Right hindlimb (tissue), 1 donor: ENCODE measurements at regions not wholly inside any gene's neighbourhood (a gene's known extent, or its start where the extent isn't known, plus 50 kb on each side); places are given as distances from the start of the nearest gene placed in this dataset.

Experiments
- DNase-seq: peaks from one replicate; pipeline ENCODE4 v3.0.0-alpha.2; 2018

- no peak for DNase-seq
Observed at GRCh38 chr10:130858626-130859025, 452.9 kb downstream of the TCERG1L start.

- no peak for DNase-seq
Observed at GRCh38 chr10:130859427-130859826, 452.1 kb downstream of the TCERG1L start.

- DNase-seq: no peak
Observed at GRCh38 chr10:130862122-130862521, 449.4 kb downstream of the TCERG1L start.

GRCh38 chr10:130862626-130863025, 448.9 kb downstream of the TCERG1L start:
- DNase-seq: no peak

GRCh38 chr10:130863044-130863443, 448.5 kb downstream of the TCERG1L start:
- no peak for DNase-seq

- DNase-seq: no peak
Observed at GRCh38 chr10:130864961-130865818, 446.3 kb downstream of the TCERG1L start.

- DNase-seq: no peak
Observed at GRCh38 chr10:130866857-130867256, 444.7 kb downstream of the TCERG1L start.

- no peak for DNase-seq
Observed at GRCh38 chr10:130867446-130868194, 443.9 kb downstream of the TCERG1L start.

GRCh38 chr10:130869179-130869841, 442.2 kb downstream of the TCERG1L start:
- no peak for DNase-seq

- no peak for DNase-seq
Observed at GRCh38 chr10:130871406-130871805, 440.1 kb downstream of the TCERG1L start.

GRCh38 chr10:130873636-130874035, 437.9 kb downstream of the TCERG1L start:
- no peak for DNase-seq

GRCh38 chr10:130875116-130875515, 436.4 kb downstream of the TCERG1L start:
- DNase-seq: no peak

- no peak for DNase-seq
Observed at GRCh38 chr10:130875897-130876472, 435.5 kb downstream of the TCERG1L start.

GRCh38 chr10:130877126-130877525, 434.4 kb downstream of the TCERG1L start:
- DNase-seq: no peak

- DNase-seq: no peak
Observed at GRCh38 chr10:130878131-130878530, 433.4 kb downstream of the TCERG1L start.

- DNase-seq: no peak
Observed at GRCh38 chr10:130882906-130883305, 428.6 kb downstream of the TCERG1L start.

- no peak for DNase-seq
Observed at GRCh38 chr10:130884456-130884855, 427.1 kb downstream of the TCERG1L start.

GRCh38 chr10:130885021-130885655, 426.4 kb downstream of the TCERG1L start:
- no peak for DNase-seq

- DNase-seq: no peak
Observed at GRCh38 chr10:130887170-130887569, 424.4 kb downstream of the TCERG1L start.

GRCh38 chr10:130888493-130888892, 423.0 kb downstream of the TCERG1L start:
- no peak for DNase-seq

- DNase-seq: no peak
Observed at GRCh38 chr10:130889240-130889639, 422.3 kb downstream of the TCERG1L start.

- no peak for DNase-seq
Observed at GRCh38 chr10:130889780-130890179, 421.7 kb downstream of the TCERG1L start.

GRCh38 chr10:130891066-130891465, 420.5 kb downstream of the TCERG1L start:
- DNase-seq: no peak
